K562 (cell line): ENCODE measurements at regions not wholly inside any gene's neighbourhood (a gene's known extent, or its start where the extent isn't known, plus 50 kb on each side); places are given as distances from the start of the nearest gene placed in this dataset.

Source experiments
- BMI1 ChIP-seq: fragments of 150-350 bp; IDR thresholded peaks from 2 replicates; pipeline ENCODE4 v1.6.1; 2014; ENCODE audit warnings: low read length
- EHMT2 ChIP-seq: fragments of 450-650 bp; IDR thresholded peaks from 2 replicates; pipeline ENCODE4 v1.6.1; 2018; ENCODE audit warnings: antibody characterized with exemption
- ELK3 ChIP-seq: fragments of 450-650 bp; formaldehyde crosslinking; IDR thresholded peaks from 2 replicates; pipeline ENCODE4 v1.4.0; 2020; ENCODE audit warnings: mild to moderate bottlenecking
- EP300 ChIP-seq: IDR thresholded peaks from 2 replicates; pipeline ENCODE4 v1.6.1; 2012; ENCODE audit warnings: low read length, improper control_type of control experiment
- MTA1 ChIP-seq: fragments of 450-650 bp; IDR thresholded peaks from 2 replicates; pipeline ENCODE4 v1.6.1; 2017; ENCODE audit warnings: borderline replicate concordance
- NONO ChIP-seq, 2 experiments: fragments of 200-400 bp in 1 of 2; fragments of 450-650 bp in 1 of 2; formaldehyde crosslinking in 1 of 2; IDR thresholded peaks; 2 replicates each; pipeline ENCODE4 v1.6.1; 2017; ENCODE audit warnings: low read depth in 2 of 2, mild to moderate bottlenecking in 2 of 2, moderate library complexity in 2 of 2, low read length in 1 of 2
- RBBP5 ChIP-seq: fragments of 200-600 bp; sonication (generic); IDR thresholded peaks from 2 replicates; pipeline ENCODE4 v1.6.1; 2012; ENCODE audit warnings: borderline replicate concordance, mild to moderate bottlenecking, low read length, control low read depth, inconsistent platforms; ENCODE audit not compliant: insufficient read depth, poor library complexity, severe bottlenecking
- SETDB1 ChIP-seq: IDR thresholded peaks from one replicate; pipeline ENCODE4 v1.6.1; 2012; ENCODE audit warnings: low read length, control low read depth, inconsistent platforms
- SP2 ChIP-seq: IDR thresholded peaks from 2 replicates; pipeline ENCODE4 v1.6.1; 2011; ENCODE audit warnings: mild to moderate bottlenecking, low read depth, low read length, moderate library complexity; ENCODE audit not compliant: poor library complexity, severe bottlenecking; ENCODE audit errors: extremely low read depth
- YBX1 ChIP-seq: fragments of 450-650 bp; IDR thresholded peaks from 2 replicates; pipeline ENCODE4 v1.7.1; 2016; ENCODE audit warnings: mild to moderate bottlenecking
- ZNF668 ChIP-seq: fragments of 250-450 bp; sonication (Bioruptor Pico); IDR thresholded peaks from 2 replicates; pipeline ENCODE4 v1.8.0; 2022; ENCODE audit warnings: mild to moderate bottlenecking, inconsistent platforms
- TF ChIP-seq, protein P1 (sequence below), 3 experiments: IDR thresholded peaks in 2 of 3; conservative IDR thresholded peaks in 1 of 3; 2 replicates each; pipeline ENCODE4 v1.5.1; 2011 to 2012; ENCODE audit warnings: low read length in 3 of 3, mild to moderate bottlenecking in 3 of 3, control low read depth in 2 of 3, improper control_type of control experiment in 1 of 3, inconsistent platforms in 1 of 3, low read depth in 1 of 3, mixed read lengths in 1 of 3, moderate library complexity in 1 of 3; ENCODE audit not compliant: insufficient read depth in 2 of 3

GRCh38 chr2:195151711-195152110 is 505.3 kb upstream of the SLC39A10 start:
- no peak for TF ChIP-seq NONO (IDR thresholded peaks at IDR 0.05; ENCODE audit: low read depth in 2 of 2, low read length in 1 of 2)
- TF ChIP-seq ELK3 (CRISPR knock-in tag): no peak
- TF ChIP-seq YBX1: no peak
- TF ChIP-seq RBBP5: no peak
- TF ChIP-seq ZNF668 (CRISPR knock-in tag): no peak
- TF ChIP-seq, protein P1, sequence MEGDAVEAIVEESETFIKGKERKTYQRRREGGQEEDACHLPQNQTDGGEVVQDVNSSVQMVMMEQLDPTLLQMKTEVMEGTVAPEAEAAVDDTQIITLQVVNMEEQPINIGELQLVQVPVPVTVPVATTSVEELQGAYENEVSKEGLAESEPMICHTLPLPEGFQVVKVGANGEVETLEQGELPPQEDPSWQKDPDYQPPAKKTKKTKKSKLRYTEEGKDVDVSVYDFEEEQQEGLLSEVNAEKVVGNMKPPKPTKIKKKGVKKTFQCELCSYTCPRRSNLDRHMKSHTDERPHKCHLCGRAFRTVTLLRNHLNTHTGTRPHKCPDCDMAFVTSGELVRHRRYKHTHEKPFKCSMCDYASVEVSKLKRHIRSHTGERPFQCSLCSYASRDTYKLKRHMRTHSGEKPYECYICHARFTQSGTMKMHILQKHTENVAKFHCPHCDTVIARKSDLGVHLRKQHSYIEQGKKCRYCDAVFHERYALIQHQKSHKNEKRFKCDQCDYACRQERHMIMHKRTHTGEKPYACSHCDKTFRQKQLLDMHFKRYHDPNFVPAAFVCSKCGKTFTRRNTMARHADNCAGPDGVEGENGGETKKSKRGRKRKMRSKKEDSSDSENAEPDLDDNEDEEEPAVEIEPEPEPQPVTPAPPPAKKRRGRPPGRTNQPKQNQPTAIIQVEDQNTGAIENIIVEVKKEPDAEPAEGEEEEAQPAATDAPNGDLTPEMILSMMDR (IDR thresholded peaks at IDR 0.05 in 2 of 3, conservative IDR thresholded peaks at IDR 0.05 in 1 of 3; ENCODE audit: insufficient read depth in 2 of 3, low read depth in 1 of 3, low read length in 3 of 3): no peak
- no peak for TF ChIP-seq EHMT2
- TF ChIP-seq SP2: no peak
- TF ChIP-seq SETDB1: no peak
- TF ChIP-seq MTA1: no peak
- TF ChIP-seq BMI1: no peak
- no peak for TF ChIP-seq EP300
